ENCODE measurements at regions not wholly inside any gene's neighbourhood (a gene's known extent, or its start where the extent isn't known, plus 50 kb on each side); places are given as distances from the start of the nearest gene placed in this dataset.

DNA sequence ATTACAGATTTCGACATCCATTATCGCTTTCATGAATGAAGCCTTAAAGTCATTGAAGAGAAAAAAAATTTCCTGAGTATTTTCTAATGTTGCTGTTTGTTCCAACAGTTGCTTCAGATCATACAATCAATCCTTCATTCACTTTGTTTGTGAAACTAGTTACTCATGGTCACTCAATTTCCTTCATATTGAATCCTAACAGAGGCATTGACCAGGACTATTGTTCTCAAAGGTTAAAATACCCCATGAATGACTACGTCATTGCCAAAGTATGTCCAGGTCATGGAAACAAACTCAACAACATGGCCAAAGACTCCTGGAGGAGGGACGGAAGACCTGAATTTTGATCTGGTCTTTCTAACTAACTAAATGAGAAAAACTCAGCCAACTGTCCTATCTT is 54.0 kb upstream of the ABCB5 start:
- H3K9ac ChIP-seq (ENCODE audit: low read length) = no peak overlapping the region
- H3K27ac Mint-ChIP-seq = no peak overlapping the region
- TF ChIP-seq EZH2 (IDR thresholded peaks at IDR 0.05; ENCODE audit: borderline replicate concordance, insufficient read depth, low read depth, low read length, poor library complexity, severe bottlenecking) = no peak
- TF ChIP-seq, protein P1, sequence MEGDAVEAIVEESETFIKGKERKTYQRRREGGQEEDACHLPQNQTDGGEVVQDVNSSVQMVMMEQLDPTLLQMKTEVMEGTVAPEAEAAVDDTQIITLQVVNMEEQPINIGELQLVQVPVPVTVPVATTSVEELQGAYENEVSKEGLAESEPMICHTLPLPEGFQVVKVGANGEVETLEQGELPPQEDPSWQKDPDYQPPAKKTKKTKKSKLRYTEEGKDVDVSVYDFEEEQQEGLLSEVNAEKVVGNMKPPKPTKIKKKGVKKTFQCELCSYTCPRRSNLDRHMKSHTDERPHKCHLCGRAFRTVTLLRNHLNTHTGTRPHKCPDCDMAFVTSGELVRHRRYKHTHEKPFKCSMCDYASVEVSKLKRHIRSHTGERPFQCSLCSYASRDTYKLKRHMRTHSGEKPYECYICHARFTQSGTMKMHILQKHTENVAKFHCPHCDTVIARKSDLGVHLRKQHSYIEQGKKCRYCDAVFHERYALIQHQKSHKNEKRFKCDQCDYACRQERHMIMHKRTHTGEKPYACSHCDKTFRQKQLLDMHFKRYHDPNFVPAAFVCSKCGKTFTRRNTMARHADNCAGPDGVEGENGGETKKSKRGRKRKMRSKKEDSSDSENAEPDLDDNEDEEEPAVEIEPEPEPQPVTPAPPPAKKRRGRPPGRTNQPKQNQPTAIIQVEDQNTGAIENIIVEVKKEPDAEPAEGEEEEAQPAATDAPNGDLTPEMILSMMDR (IDR thresholded peaks at IDR 0.05) = no peak
- peaks cover 6% of the 10 kb centered on the region for H3K27me3 Mint-ChIP-seq
- no peaks in the 10 kb centered on the region for H3K27me3 ChIP-seq (replicated peaks in 1 of 4; ENCODE audit: control extremely low read depth in 1 of 4, control insufficient read depth in 3 of 4, insufficient read depth in 4 of 4, low read length in 3 of 4)
- H2AFZ ChIP-seq (ENCODE audit: insufficient read depth, low read depth, low read length, poor library complexity, severe bottlenecking) = no peak overlapping the region
- no peak overlapping the region for H3K4me2 ChIP-seq (replicated peaks; ENCODE audit: low read depth, low read length, poor library complexity, severe bottlenecking)
- ATAC-seq (ENCODE audit: low read depth) = no peak
- no peak for DNase-seq
- ChIA-PET CTCF (no interaction called here), POLR2A (no interaction called here)
- H4K20me1 ChIP-seq (ENCODE audit: control insufficient read depth, insufficient read depth, low read length, poor library complexity, severe bottlenecking) = no peaks in the 10 kb centered on the region
- no peak overlapping the region for H3K27ac ChIP-seq (ENCODE audit: low read length in 2 of 2)
- WGBS (ENCODE audit: insufficient coverage) = 89% methylated on average over 1 of the region's 4 CpGs
- H3K4me3 Mint-ChIP-seq = no peak overlapping the region
- H3K9me3 ChIP-seq (ENCODE audit: control extremely low read depth in 1 of 3, control insufficient read depth in 2 of 3, insufficient read depth in 1 of 3, low read length in 2 of 3) = peaks cover 0 to 3% (median 0%) of the 10 kb centered on the region in 3 donors
- H3K36me3 ChIP-seq (replicated peaks in 1 of 2; ENCODE audit: control extremely low read depth in 1 of 2, control insufficient read depth in 1 of 2, extremely low read depth in 1 of 2, insufficient read depth in 2 of 2, low read length in 1 of 2) = no peaks in the 10 kb centered on the region
- no peaks in the 10 kb centered on the region for H3K4me1 ChIP-seq (ENCODE audit: control insufficient read depth in 2 of 2, insufficient read depth in 2 of 2, low read length in 2 of 2)
- intact Hi-C loops (cut with micrococcal nuclease) = no loop called here
- no peak overlapping the region for H3K4me3 ChIP-seq (ENCODE audit: control extremely low read depth in 1 of 5, extremely low read depth in 1 of 5, insufficient read depth in 1 of 5, low read depth in 2 of 5, low read length in 4 of 5)
- no peaks in the 10 kb centered on the region for H3K79me2 ChIP-seq (ENCODE audit: control insufficient read depth, insufficient read depth, low read length)
- no peaks in the 10 kb centered on the region for H3K9me3 Mint-ChIP-seq (ENCODE audit: insufficient read depth)
- no peaks in the 10 kb centered on the region for H3K4me1 Mint-ChIP-seq

DNA sequence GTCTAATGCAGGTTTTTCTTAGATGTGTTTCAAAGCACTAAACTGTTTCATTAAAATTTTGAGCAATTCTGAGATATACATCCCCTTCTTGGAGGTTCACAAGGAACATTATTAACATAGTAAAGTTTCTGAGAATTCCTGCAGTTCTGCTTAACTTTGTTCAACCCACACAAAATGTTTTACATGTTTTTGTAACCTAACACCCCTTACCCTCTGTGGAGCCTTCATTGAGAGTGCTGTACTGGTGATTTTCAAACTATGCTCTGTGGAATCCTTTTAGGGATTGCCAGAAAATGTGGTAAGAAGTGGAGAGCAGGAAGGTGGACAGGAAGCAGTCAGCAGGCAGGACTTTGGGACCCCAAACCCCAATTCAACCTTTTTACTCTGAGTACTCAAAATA is 53.6 kb upstream of the ABCB5 start:
- no peaks in the 10 kb centered on the region for H3K4me1 ChIP-seq (ENCODE audit: control insufficient read depth in 2 of 2, insufficient read depth in 2 of 2, low read length in 2 of 2)
- no peak overlapping the region for H3K9ac ChIP-seq (ENCODE audit: low read length)
- Mint-ChIP-seq H3K9me3 (ENCODE audit: insufficient read depth) (no peaks in the 10 kb centered on the region), H3K27ac (no peak overlapping the region), H3K4me1 (no peaks in the 10 kb centered on the region), H3K27me3 (peaks cover 6% of the 10 kb centered on the region), H3K4me3 (no peak overlapping the region)
- ATAC-seq (ENCODE audit: low read depth) = no peak
- no peaks in the 10 kb centered on the region for H3K27me3 ChIP-seq (replicated peaks in 1 of 4; ENCODE audit: control extremely low read depth in 1 of 4, control insufficient read depth in 3 of 4, insufficient read depth in 4 of 4, low read length in 3 of 4)
- no peaks in the 10 kb centered on the region for H3K36me3 ChIP-seq (replicated peaks in 1 of 2; ENCODE audit: control extremely low read depth in 1 of 2, control insufficient read depth in 1 of 2, extremely low read depth in 1 of 2, insufficient read depth in 2 of 2, low read length in 1 of 2)
- DNase-seq = no peak
- H3K27ac ChIP-seq (ENCODE audit: low read length in 2 of 2) = no peak overlapping the region
- ChIA-PET POLR2A (no interaction called here), CTCF (no interaction called here)
- H3K4me3 ChIP-seq (ENCODE audit: control extremely low read depth in 1 of 5, extremely low read depth in 1 of 5, insufficient read depth in 1 of 5, low read depth in 2 of 5, low read length in 4 of 5) = no peak overlapping the region
- peaks cover 0 to 3% (median 0%) of the 10 kb centered on the region in 3 donors for H3K9me3 ChIP-seq (ENCODE audit: control extremely low read depth in 1 of 3, control insufficient read depth in 2 of 3, insufficient read depth in 1 of 3, low read length in 2 of 3)
- TF ChIP-seq, protein P1 (IDR thresholded peaks at IDR 0.05) = no peak
- no peak for TF ChIP-seq EZH2 (IDR thresholded peaks at IDR 0.05; ENCODE audit: borderline replicate concordance, insufficient read depth, low read depth, low read length, poor library complexity, severe bottlenecking)
- intact Hi-C loops (cut with micrococcal nuclease) = no loop called here
- no peaks in the 10 kb centered on the region for H4K20me1 ChIP-seq (ENCODE audit: control insufficient read depth, insufficient read depth, low read length, poor library complexity, severe bottlenecking)
- H3K79me2 ChIP-seq (ENCODE audit: control insufficient read depth, insufficient read depth, low read length) = no peaks in the 10 kb centered on the region
- no peak overlapping the region for H3K4me2 ChIP-seq (replicated peaks; ENCODE audit: low read depth, low read length, poor library complexity, severe bottlenecking)
- no peak overlapping the region for H2AFZ ChIP-seq (ENCODE audit: insufficient read depth, low read depth, low read length, poor library complexity, severe bottlenecking)
